H9 (cell line): ENCODE measurements at regions not wholly inside any gene's neighbourhood (a gene's known extent, or its start where the extent isn't known, plus 50 kb on each side); places are given as distances from the start of the nearest gene placed in this dataset.

Experiments
- DNase-seq: peaks from one replicate; pipeline ENCODE4 v3.0.0-alpha.2; 2017
- H2AFZ ChIP-seq: one replicate; pipeline ENCODE4 v1.6.1; 2013; ENCODE audit warnings: mild to moderate bottlenecking, low read length, control low read depth, moderate library complexity
- H2AK5ac ChIP-seq: 2 replicates; pipeline ENCODE4 v1.6.1; 2013; ENCODE audit warnings: low read length, control low read depth, mixed read lengths; ENCODE audit not compliant: insufficient read length
- H2BK120ac ChIP-seq: one replicate; pipeline ENCODE4 v1.6.1; 2013; ENCODE audit warnings: low read depth, mild to moderate bottlenecking, low read length, control low read depth, inconsistent platforms; ENCODE audit not compliant: poor library complexity, severe bottlenecking
- H2BK12ac ChIP-seq: 2 replicates; pipeline ENCODE4 v1.6.1; 2013; ENCODE audit warnings: low read length, control low read depth, mixed read lengths, low read depth; ENCODE audit not compliant: insufficient read length
- H2BK15ac ChIP-seq: 2 replicates; pipeline ENCODE4 v1.6.1; 2013; ENCODE audit warnings: low read depth, low read length, control low read depth
- H2BK20ac ChIP-seq: one replicate; pipeline ENCODE4 v1.6.1; 2013; ENCODE audit warnings: low read depth, mild to moderate bottlenecking, low read length, control low read depth, inconsistent platforms; ENCODE audit not compliant: poor library complexity, severe bottlenecking
- H2BK5ac ChIP-seq: 2 replicates; pipeline ENCODE4 v1.6.1; 2013; ENCODE audit warnings: low read length, control low read depth, mixed read lengths; ENCODE audit not compliant: insufficient read length
- H3K14ac ChIP-seq: 2 replicates; pipeline ENCODE4 v1.6.1; 2013; ENCODE audit warnings: low read length, control low read depth; ENCODE audit not compliant: insufficient read depth
- H3K18ac ChIP-seq: 2 replicates; pipeline ENCODE4 v1.6.1; 2013; ENCODE audit warnings: low read depth, mild to moderate bottlenecking, mixed read lengths, low read length, control low read depth; ENCODE audit not compliant: insufficient read length
- H3K23ac ChIP-seq: 2 replicates; pipeline ENCODE4 v1.6.1; 2013; ENCODE audit warnings: low read length, control low read depth, mixed read lengths, low read depth; ENCODE audit not compliant: insufficient read length
- H3K23me2 ChIP-seq: 2 replicates; pipeline ENCODE4 v1.6.1; 2013; ENCODE audit warnings: low read depth, mild to moderate bottlenecking, mixed read lengths, low read length, control low read depth; ENCODE audit not compliant: insufficient read length, poor library complexity, severe bottlenecking
- H3K27ac ChIP-seq: 2 replicates; pipeline ENCODE4 v1.5.1; 2013; ENCODE audit warnings: low read length, control low read depth, mixed read lengths, low read depth; ENCODE audit not compliant: insufficient read length
- H3K27me3 ChIP-seq: 2 replicates; pipeline ENCODE4 v1.6.1; 2013; ENCODE audit warnings: low read length, control low read depth, inconsistent platforms; ENCODE audit not compliant: insufficient read depth
- H3K4ac ChIP-seq: 2 replicates; pipeline ENCODE4 v1.6.1; 2013; ENCODE audit warnings: low read depth, mild to moderate bottlenecking, control low read depth, inconsistent platforms, low read length, moderate library complexity
- H3K4me1 ChIP-seq: 2 replicates; pipeline ENCODE4 v1.6.1; 2013; ENCODE audit warnings: low read length, control low read depth, inconsistent platforms; ENCODE audit not compliant: insufficient read depth
- H3K4me2 ChIP-seq: 2 replicates; pipeline ENCODE4 v1.6.1; 2013; ENCODE audit warnings: low read length, control low read depth, mixed read lengths; ENCODE audit not compliant: insufficient read length, insufficient read depth
- H3K56ac ChIP-seq: 2 replicates; pipeline ENCODE4 v1.6.1; 2013; ENCODE audit warnings: low read depth, mild to moderate bottlenecking, mixed read lengths, low read length, control low read depth; ENCODE audit not compliant: insufficient read length
- H3K79me1 ChIP-seq: 2 replicates; pipeline ENCODE4 v1.6.1; 2013; ENCODE audit warnings: low read depth, mild to moderate bottlenecking, moderate library complexity, low read length, control low read depth, inconsistent platforms; ENCODE audit not compliant: insufficient read depth, poor library complexity, severe bottlenecking
- H3K79me2 ChIP-seq: 2 replicates; pipeline ENCODE4 v1.6.1; 2013; ENCODE audit warnings: low read length, control low read depth, inconsistent platforms; ENCODE audit not compliant: insufficient read depth
- H3K9ac ChIP-seq: 2 replicates; pipeline ENCODE4 v1.6.1; 2013; ENCODE audit warnings: low read length, control low read depth, mixed read lengths; ENCODE audit not compliant: insufficient read length; ENCODE audit errors: extremely low read depth
- H3K9me3 ChIP-seq: one replicate; pipeline ENCODE4 v1.6.1; 2013; ENCODE audit warnings: low read depth, low read length, inconsistent platforms; ENCODE audit not compliant: control insufficient read depth
- H3T11ph ChIP-seq: one replicate; pipeline ENCODE4 v1.6.1; 2013; ENCODE audit warnings: mild to moderate bottlenecking, low read length, control low read depth, inconsistent platforms
- H4K20me1 ChIP-seq: one replicate; pipeline ENCODE4 v1.6.1; 2013; ENCODE audit not compliant: control insufficient read depth, insufficient read length, insufficient read depth
- H4K5ac ChIP-seq: 2 replicates; pipeline ENCODE4 v1.6.1; 2013; ENCODE audit warnings: low read depth, mild to moderate bottlenecking, mixed read lengths, low read length, control low read depth; ENCODE audit not compliant: insufficient read length
- H4K8ac ChIP-seq: replicated peaks from 2 replicates; pipeline ENCODE4 v1.6.1; 2013; ENCODE audit warnings: low read length, control low read depth, mixed read lengths, low read depth; ENCODE audit not compliant: insufficient read length
- H4K91ac ChIP-seq: 2 replicates; pipeline ENCODE4 v1.6.1; 2013; ENCODE audit warnings: low read depth, mild to moderate bottlenecking, moderate library complexity, mixed read lengths, low read length, control low read depth; ENCODE audit not compliant: insufficient read length
- H3K27ac Mint-ChIP-seq, 3 experiments: 2 replicates in 2 of 3; 3 replicates in 1 of 3; pipeline ENCODE4 v1.8.0; 2020 to 2021; ENCODE audit warnings: mixed read lengths in 3 of 3, mild to moderate bottlenecking in 1 of 3, moderate library complexity in 1 of 3
- H3K27me3 Mint-ChIP-seq: 2 replicates; pipeline ENCODE4 v1.8.0; 2021; ENCODE audit warnings: low read depth, mild to moderate bottlenecking, moderate library complexity, mixed read lengths
- H3K36me3 Mint-ChIP-seq, 3 experiments: 2 replicates in 2 of 3; 3 replicates in 1 of 3; pipeline ENCODE4 v1.8.0; 2020 to 2021; ENCODE audit warnings: low read depth in 3 of 3, mixed read lengths in 3 of 3; ENCODE audit not compliant: insufficient read depth in 1 of 3
- H3K4me1 Mint-ChIP-seq, 2 experiments: 2 replicates each; pipeline ENCODE4 v1.8.0; 2020; ENCODE audit warnings: mixed read lengths in 2 of 2
- H3K4me3 Mint-ChIP-seq, 2 experiments: 2 replicates in 1 of 2; 3 replicates in 1 of 2; pipeline ENCODE4 v1.8.0; 2020 to 2021; ENCODE audit warnings: mild to moderate bottlenecking in 2 of 2, mixed read lengths in 2 of 2, moderate library complexity in 1 of 2
- H3K9me3 Mint-ChIP-seq, 2 experiments: 2 replicates in 1 of 2; 3 replicates in 1 of 2; pipeline ENCODE4 v1.8.0; 2020; ENCODE audit warnings: mild to moderate bottlenecking in 2 of 2, mixed read lengths in 2 of 2, moderate library complexity in 1 of 2
- CTCF ChIP-seq: fragments of 200-600 bp; sonication (generic); conservative IDR thresholded peaks from 3 replicates; pipeline ENCODE4 v1.8.0; 2021; ENCODE audit warnings: antibody characterized with exemption, mild to moderate bottlenecking
- WGBS: extraction: QIAGEN DNeasy Blood & Tissue Kit; methylation state at CpG from one replicate; pipeline ENCODE4 v1.1.7; 2013; ENCODE audit warnings: missing lambda C conversion rate, low lambda C conversion rate, mixed read lengths; ENCODE audit not compliant: insufficient read length; ENCODE audit errors: extremely low coverage; 5-methylcytosine and 5-hydroxymethylcytosine counted together

GRCh38 chr2:391696-392095 is 103.8 kb upstream of the ALKAL2 start:
- no peak for DNase-seq

More at GRCh38 chr2:391696-392095, 103.8 kb upstream of the ALKAL2 start:
- Mint-ChIP-seq H3K36me3 (no peaks in the 10 kb centered on the region), H3K27ac (no peak overlapping the region), H3K4me3 (no peak overlapping the region), H3K4me1 (peaks cover 6 to 11% of the 10 kb centered on the region in 2 experiments), H3K9me3 (peaks cover 4 to 6% of the 10 kb centered on the region in 2 experiments; a peak in 2 of 5 replicates), H3K27me3 (peaks cover 3% of the 10 kb centered on the region)
- no peak overlapping the region for H3K9ac ChIP-seq
- no peak overlapping the region for H2BK5ac ChIP-seq
- no peak overlapping the region for H3K4me2 ChIP-seq
- H2BK12ac ChIP-seq = no peak overlapping the region
- no peak overlapping the region for H3K56ac ChIP-seq
- H3K27me3 ChIP-seq = no peaks in the 10 kb centered on the region
- no peak overlapping the region for H2BK15ac ChIP-seq
- H3K18ac ChIP-seq = no peak overlapping the region
- no peak overlapping the region for H4K91ac ChIP-seq
- H4K20me1 ChIP-seq = no peaks in the 10 kb centered on the region
- H4K5ac ChIP-seq = no peak overlapping the region
- no peak overlapping the region for H3K27ac ChIP-seq
- no peak overlapping the region for H3K4ac ChIP-seq
- H2BK120ac ChIP-seq = no peak overlapping the region
- H3K14ac ChIP-seq = no peak overlapping the region
- no CpG with 5 or more reads among the region's 6 CpGs for WGBS
- H2AFZ ChIP-seq = no peak overlapping the region
- no peaks in the 10 kb centered on the region for H3K9me3 ChIP-seq
- no peaks in the 10 kb centered on the region for H3K4me1 ChIP-seq
- TF ChIP-seq CTCF = no peak
- no peaks in the 10 kb centered on the region for H3K23me2 ChIP-seq
- no peak overlapping the region for H3K23ac ChIP-seq
- no peak overlapping the region for H3T11ph ChIP-seq
- no peaks in the 10 kb centered on the region for H3K79me1 ChIP-seq
- no peak overlapping the region for H2BK20ac ChIP-seq
- H3K79me2 ChIP-seq = no peaks in the 10 kb centered on the region
- no peak overlapping the region for H2AK5ac ChIP-seq
- H4K8ac ChIP-seq = no peak overlapping the region
